HEK293 (cell line): ENCODE measurements at regions not wholly inside any gene's neighbourhood (a gene's known extent, or its start where the extent isn't known, plus 50 kb on each side); places are given as distances from the start of the nearest gene placed in this dataset.

Experiments used
- CTCF ChIA-PET: fragments of 350-600 bp; formaldehyde crosslinking; extraction: SDS; loops from one replicate; lab custom pipeline; 2021; ENCODE audit warnings: antibody characterized with exemption; lab: Yijun Ruan, JAX
- POLR2A ChIA-PET: fragments of 300-600 bp; formaldehyde crosslinking; extraction: SDS; loops from one replicate; lab custom pipeline; 2020; ENCODE audit warnings: antibody characterized with exemption, inconsistent platforms; lab: Yijun Ruan, JAX
- H3K27ac ChIP-seq: fragments of 200-500 bp; sonication (Bioruptor generic); 2 replicates; pipeline ENCODE4 v1.5.1; 2014; ENCODE audit warnings: low read depth, low read length, control low read depth, inconsistent platforms; ENCODE audit errors: extremely low read depth
- H3K36me3 ChIP-seq, 2 experiments: fragments of 200-500 bp in 1 of 2; sonication (Bioruptor generic) in 1 of 2; 1 replicate in 1 of 2; 2 replicates in 1 of 2; pipeline ENCODE4 v1.5.1; 2014 to 2017; ENCODE audit warnings: inconsistent platforms in 2 of 2, low read length in 2 of 2; ENCODE audit not compliant: control insufficient read depth in 2 of 2, insufficient read depth in 1 of 2
- H3K4me1 ChIP-seq: fragments of 200-500 bp; sonication (Bioruptor generic); 2 replicates; pipeline ENCODE4 v1.5.1; 2014; ENCODE audit warnings: mild to moderate bottlenecking, low read length, inconsistent platforms; ENCODE audit not compliant: control insufficient read depth, insufficient read depth
- H3K4me3 ChIP-seq: 2 replicates; pipeline ENCODE4 v1.5.1; 2011; ENCODE audit warnings: low read depth, mild to moderate bottlenecking, control low read depth, low read length, moderate library complexity
- H3K9me3 ChIP-seq: fragments of 200-500 bp; sonication (Bioruptor generic); 2 replicates; pipeline ENCODE4 v1.5.1; 2014; ENCODE audit warnings: low read depth, low read length, inconsistent platforms; ENCODE audit not compliant: control insufficient read depth, insufficient read depth
- AEBP2 ChIP-seq: fragments of 450-650 bp; formaldehyde crosslinking; IDR thresholded peaks from 2 replicates; pipeline ENCODE4 v1.5.1; 2016; ENCODE audit warnings: missing biosample characterization, missing genetic modification characterization, borderline replicate concordance
- GLI2 ChIP-seq: fragments of 450-650 bp; formaldehyde crosslinking; IDR thresholded peaks from 2 replicates; pipeline ENCODE4; 2017; ENCODE audit warnings: missing biosample characterization, missing genetic modification characterization, low read depth, borderline replicate concordance
- HOXD13 ChIP-seq: sonication (generic); formaldehyde crosslinking; IDR thresholded peaks from 2 replicates; pipeline ENCODE4 v1.8.0; 2022; ENCODE audit warnings: missing genetic modification reagents, borderline replicate concordance
- KLF16 ChIP-seq: fragments of 450-650 bp; formaldehyde crosslinking; IDR thresholded peaks from 2 replicates; pipeline ENCODE4 v1.5.1; 2017; ENCODE audit warnings: missing biosample characterization, missing genetic modification characterization
- PRDM2 ChIP-seq: fragments of 450-650 bp; formaldehyde crosslinking; IDR thresholded peaks from 2 replicates; pipeline ENCODE4 v1.5.1; 2016; ENCODE audit warnings: missing biosample characterization, missing genetic modification characterization, borderline replicate concordance
- SETDB1 ChIP-seq: IDR thresholded peaks from one replicate; pipeline ENCODE4 v1.6.1; 2017; ENCODE audit warnings: mild to moderate bottlenecking, low read length, moderate library complexity, mixed read lengths; ENCODE audit not compliant: insufficient read length
- SP7 ChIP-seq: fragments of 450-650 bp; formaldehyde crosslinking; IDR thresholded peaks from 2 replicates; pipeline ENCODE4 v1.5.1; 2016; ENCODE audit warnings: missing biosample characterization, missing genetic modification characterization
- ZBTB11 ChIP-seq: fragments of 450-650 bp; formaldehyde crosslinking; conservative IDR thresholded peaks from 2 replicates; pipeline ENCODE4 v1.5.1; 2016; ENCODE audit warnings: low read depth, missing biosample characterization, missing genetic modification characterization
- ZBTB21 ChIP-seq: fragments of 450-650 bp; formaldehyde crosslinking; IDR thresholded peaks from 2 replicates; pipeline ENCODE4 v1.5.1; 2017; ENCODE audit warnings: missing biosample characterization, missing genetic modification characterization
- ZIC2 ChIP-seq: fragments of 450-650 bp; formaldehyde crosslinking; IDR thresholded peaks from 2 replicates; pipeline ENCODE4 v1.5.1; 2016; ENCODE audit warnings: missing biosample characterization, missing genetic modification characterization
- ZNF140 ChIP-seq: fragments of 450-650 bp; formaldehyde crosslinking; IDR thresholded peaks from 2 replicates; pipeline ENCODE4 v1.5.1; 2016; ENCODE audit warnings: missing biosample characterization, missing genetic modification characterization
- ZNF157 ChIP-seq: fragments of 450-650 bp; formaldehyde crosslinking; IDR thresholded peaks from 2 replicates; pipeline ENCODE4 v1.5.1; 2016; ENCODE audit warnings: missing biosample characterization, missing genetic modification characterization
- ZNF18 ChIP-seq: fragments of 450-650 bp; formaldehyde crosslinking; IDR thresholded peaks from 2 replicates; pipeline ENCODE4 v1.5.1; 2016; ENCODE audit warnings: missing biosample characterization, missing genetic modification characterization
- ZNF292 ChIP-seq: fragments of 450-650 bp; formaldehyde crosslinking; IDR thresholded peaks from 2 replicates; pipeline ENCODE4 v1.5.1; 2016; ENCODE audit warnings: low read depth, missing biosample characterization, missing genetic modification characterization, borderline replicate concordance
- ZNF354C ChIP-seq: fragments of 450-650 bp; formaldehyde crosslinking; IDR thresholded peaks from 2 replicates; pipeline ENCODE4 v1.5.1; 2016; ENCODE audit warnings: missing biosample characterization, missing genetic modification characterization, low read depth, borderline replicate concordance
- ZNF362 ChIP-seq: fragments of 450-650 bp; formaldehyde crosslinking; IDR thresholded peaks from 2 replicates; pipeline ENCODE4 v1.5.1; 2016; ENCODE audit warnings: missing biosample characterization, missing genetic modification characterization
- ZNF391 ChIP-seq: fragments of 450-650 bp; formaldehyde crosslinking; IDR thresholded peaks from 2 replicates; pipeline ENCODE4 v1.5.1; 2016; ENCODE audit warnings: low read depth, missing biosample characterization, missing genetic modification characterization, borderline replicate concordance
- ZNF530 ChIP-seq: fragments of 450-650 bp; formaldehyde crosslinking; IDR thresholded peaks from 2 replicates; pipeline ENCODE4 v1.5.1; 2016; ENCODE audit warnings: low read depth, missing biosample characterization, missing genetic modification characterization
- ZNF692 ChIP-seq: fragments of 450-650 bp; formaldehyde crosslinking; IDR thresholded peaks from 2 replicates; pipeline ENCODE4 v1.5.1; 2016; ENCODE audit warnings: missing biosample characterization, missing genetic modification characterization
- ZNF837 ChIP-seq: fragments of 450-650 bp; formaldehyde crosslinking; IDR thresholded peaks from 2 replicates; pipeline ENCODE4 v1.5.1; 2016; ENCODE audit warnings: missing biosample characterization, missing genetic modification characterization
- ZSCAN16 ChIP-seq: fragments of 450-650 bp; formaldehyde crosslinking; IDR thresholded peaks from 2 replicates; pipeline ENCODE4 v1.5.1; 2016; ENCODE audit warnings: missing biosample characterization, missing genetic modification characterization

- Histone ChIP-seq H3K9me3 (no peaks in the 10 kb centered on the region), H3K36me3 (no peaks in the 10 kb centered on the region), H3K4me3 (no peak overlapping the region), H3K27ac (no peak overlapping the region), H3K4me1 (no peaks in the 10 kb centered on the region)
- ChIA-PET POLR2A (no interaction called here), CTCF (no interaction called here)
- no peak for TF ChIP-seq SETDB1
- TF ChIP-seq ZNF157 = no peak
- TF ChIP-seq ZNF362 = no peak
- no peak for TF ChIP-seq ZNF391
- TF ChIP-seq ZNF530 (tag by site-specific recombination) = no peak
- no peak for TF ChIP-seq ZNF140 (tag by site-specific recombination)
- no peak for TF ChIP-seq ZBTB11 (tag by site-specific recombination)
- no peak for TF ChIP-seq ZNF692 (tag by site-specific recombination)
- no peak for TF ChIP-seq ZNF354C (tag by site-specific recombination)
- TF ChIP-seq ZBTB21 = no peak
- no peak for TF ChIP-seq ZNF18 (tag by site-specific recombination)
- no peak for TF ChIP-seq ZIC2
These were observed 603.4 kb upstream of the CCDC54 start for GRCh38 chr3:106773795-106774194.

- ChIA-PET POLR2A (no interaction called here), CTCF (no interaction called here)
- no peaks in the 10 kb centered on the region for H3K9me3 ChIP-seq
- no peaks in the 10 kb centered on the region for H3K36me3 ChIP-seq
- no peak overlapping the region for H3K27ac ChIP-seq
- H3K4me3 ChIP-seq = no peak overlapping the region
- H3K4me1 ChIP-seq = no peaks in the 10 kb centered on the region
- no peak for TF ChIP-seq KLF16 (tag by site-specific recombination)
- TF ChIP-seq ZNF354C (tag by site-specific recombination) = no peak
- TF ChIP-seq HOXD13 (CRISPR knock-in tag) = no peak
- TF ChIP-seq ZSCAN16 (tag by site-specific recombination) = no peak
- no peak for TF ChIP-seq AEBP2 (tag by site-specific recombination)
- no peak for TF ChIP-seq PRDM2 (tag by site-specific recombination)
- no peak for TF ChIP-seq ZNF837 (tag by site-specific recombination)
- no peak for TF ChIP-seq GLI2
- TF ChIP-seq ZNF292 (tag by site-specific recombination) = no peak
- TF ChIP-seq SP7 (tag by site-specific recombination) = no peak
These were observed 594.0 kb upstream of the CCDC54 start for GRCh38 chr3:106783231-106783630.
